LNCAP (cell line): ENCODE measurements at regions not wholly inside any gene's neighbourhood (a gene's known extent, or its start where the extent isn't known, plus 50 kb on each side); places are given as distances from the start of the nearest gene placed in this dataset.

ENCODE experiments used
- TF ChIP-seq, protein P1 (sequence below): fragments of 450-650 bp; IDR thresholded peaks from 2 replicates; pipeline ENCODE4 v1.5.1; 2017; ENCODE audit warnings: mild to moderate bottlenecking

- TF ChIP-seq, protein P1, sequence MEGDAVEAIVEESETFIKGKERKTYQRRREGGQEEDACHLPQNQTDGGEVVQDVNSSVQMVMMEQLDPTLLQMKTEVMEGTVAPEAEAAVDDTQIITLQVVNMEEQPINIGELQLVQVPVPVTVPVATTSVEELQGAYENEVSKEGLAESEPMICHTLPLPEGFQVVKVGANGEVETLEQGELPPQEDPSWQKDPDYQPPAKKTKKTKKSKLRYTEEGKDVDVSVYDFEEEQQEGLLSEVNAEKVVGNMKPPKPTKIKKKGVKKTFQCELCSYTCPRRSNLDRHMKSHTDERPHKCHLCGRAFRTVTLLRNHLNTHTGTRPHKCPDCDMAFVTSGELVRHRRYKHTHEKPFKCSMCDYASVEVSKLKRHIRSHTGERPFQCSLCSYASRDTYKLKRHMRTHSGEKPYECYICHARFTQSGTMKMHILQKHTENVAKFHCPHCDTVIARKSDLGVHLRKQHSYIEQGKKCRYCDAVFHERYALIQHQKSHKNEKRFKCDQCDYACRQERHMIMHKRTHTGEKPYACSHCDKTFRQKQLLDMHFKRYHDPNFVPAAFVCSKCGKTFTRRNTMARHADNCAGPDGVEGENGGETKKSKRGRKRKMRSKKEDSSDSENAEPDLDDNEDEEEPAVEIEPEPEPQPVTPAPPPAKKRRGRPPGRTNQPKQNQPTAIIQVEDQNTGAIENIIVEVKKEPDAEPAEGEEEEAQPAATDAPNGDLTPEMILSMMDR: no peak
Observed at GRCh38 chr2:128661311-128661710, 342.6 kb upstream of the HS6ST1 start.

DNA sequence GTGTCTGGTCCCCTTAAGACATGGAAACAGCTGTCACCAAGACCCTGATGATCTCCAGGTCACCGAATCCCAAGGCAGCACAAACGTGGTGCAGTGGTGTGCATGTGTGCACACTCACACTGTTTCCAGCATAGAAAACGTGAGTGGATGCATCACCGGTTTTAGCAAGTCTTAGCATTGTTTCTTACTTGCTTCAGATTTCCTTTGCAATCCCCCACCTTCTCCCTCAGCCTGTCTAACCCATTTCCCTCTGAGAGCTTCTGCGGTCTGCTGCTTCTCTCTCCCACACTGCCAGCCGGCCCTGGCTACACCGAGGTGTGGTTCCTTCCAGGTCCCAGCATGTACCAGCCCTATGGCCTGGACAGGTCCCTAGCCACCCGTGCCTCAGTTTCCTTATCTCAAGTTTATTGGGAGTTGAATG, 343.4 kb upstream of the HS6ST1 start:
- TF ChIP-seq, protein P1: no peak

DNA sequence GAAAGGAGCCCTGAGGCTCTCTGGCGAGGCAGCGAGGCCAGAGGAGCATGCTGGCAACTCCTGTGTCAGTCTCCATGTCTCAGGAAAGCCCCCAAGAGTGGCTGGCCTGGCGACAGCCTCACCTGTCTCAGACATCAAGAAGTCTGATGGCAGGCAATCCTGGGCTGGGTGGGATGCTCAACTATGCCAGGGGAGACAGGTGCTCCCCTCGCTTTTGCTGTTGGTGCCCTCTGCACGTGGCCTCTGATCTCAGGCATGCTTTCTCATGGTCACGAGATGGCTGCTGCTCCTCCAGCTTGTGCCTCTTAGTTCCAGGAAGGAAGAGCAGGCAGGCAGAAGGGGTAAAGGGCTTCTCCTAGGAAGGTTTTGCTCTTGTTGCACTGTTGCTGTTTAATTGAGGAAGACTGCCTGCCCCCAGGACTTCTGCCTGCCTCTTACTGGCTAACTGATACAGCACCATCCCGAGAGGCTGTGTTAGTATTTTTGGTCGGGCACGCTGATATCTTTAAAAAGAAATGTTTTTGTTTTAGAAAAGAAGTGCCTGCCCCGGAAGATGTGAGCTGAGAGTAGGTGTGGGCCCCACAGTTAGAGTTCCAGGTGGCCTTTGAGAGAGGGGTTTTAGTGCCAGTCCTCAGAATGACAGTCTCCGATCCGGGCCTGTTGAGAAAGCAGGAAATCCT, 344.8 kb upstream of the HS6ST1 start:
- TF ChIP-seq, protein P1: no peak

DNA sequence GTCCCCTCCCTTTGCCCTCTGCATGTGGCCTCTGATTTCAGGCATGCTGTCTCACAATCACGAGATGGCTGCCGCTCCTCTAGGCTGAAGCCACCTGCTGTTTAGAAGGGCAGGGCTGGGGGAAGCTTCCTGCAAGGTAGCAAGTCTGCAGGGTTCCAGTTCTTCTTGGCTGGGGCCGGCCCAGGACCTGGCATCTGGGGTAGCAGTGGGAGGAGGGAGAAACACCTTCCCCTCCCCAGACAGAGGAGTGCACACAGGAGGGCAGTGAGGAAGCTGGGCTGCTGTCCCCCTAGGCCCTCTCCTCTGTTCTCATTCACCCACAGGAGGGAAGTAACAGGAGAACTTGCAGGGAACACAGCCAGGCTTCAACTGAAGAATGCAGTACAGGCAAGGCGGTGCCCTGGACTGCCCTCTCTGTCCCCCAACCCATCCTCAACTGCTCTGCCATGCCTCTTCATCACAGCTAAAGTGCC, 345.9 kb upstream of the HS6ST1 start:
- TF ChIP-seq, protein P1: no peak

- TF ChIP-seq, protein P1: no peak
Observed at GRCh38 chr2:128665113-128665512, 346.4 kb upstream of the HS6ST1 start.

GRCh38 chr2:128666596-128666995, 347.9 kb upstream of the HS6ST1 start:
- TF ChIP-seq, protein P1: no peak

DNA sequence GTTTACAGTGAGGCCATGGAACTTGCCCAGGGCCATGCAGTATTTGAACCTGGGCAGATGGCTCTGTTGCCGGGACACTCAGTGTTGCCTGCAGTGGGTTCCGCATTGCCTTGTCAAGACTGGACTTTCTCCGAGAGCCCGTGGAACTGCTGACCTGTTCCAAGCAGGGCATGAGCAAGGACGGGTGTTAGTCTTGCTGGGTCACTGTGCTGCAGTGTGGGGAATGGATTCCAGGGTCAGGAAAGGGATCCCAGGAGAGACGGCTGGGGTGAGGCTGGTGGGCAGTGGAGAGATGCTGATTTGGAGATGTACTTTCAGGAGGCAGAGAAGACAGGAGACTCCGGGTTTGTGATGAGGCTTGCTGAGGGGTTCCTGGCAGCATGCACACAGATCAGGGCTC, 348.7 kb upstream of the HS6ST1 start:
- TF ChIP-seq, protein P1: no peak

GRCh38 chr2:128668946-128669345, 350.3 kb upstream of the HS6ST1 start:
- TF ChIP-seq, protein P1: no peak
